ENCODE measurements at regions not wholly inside any gene's neighbourhood (a gene's known extent, or its start where the extent isn't known, plus 50 kb on each side); places are given as distances from the start of the nearest gene placed in this dataset.

DNA sequence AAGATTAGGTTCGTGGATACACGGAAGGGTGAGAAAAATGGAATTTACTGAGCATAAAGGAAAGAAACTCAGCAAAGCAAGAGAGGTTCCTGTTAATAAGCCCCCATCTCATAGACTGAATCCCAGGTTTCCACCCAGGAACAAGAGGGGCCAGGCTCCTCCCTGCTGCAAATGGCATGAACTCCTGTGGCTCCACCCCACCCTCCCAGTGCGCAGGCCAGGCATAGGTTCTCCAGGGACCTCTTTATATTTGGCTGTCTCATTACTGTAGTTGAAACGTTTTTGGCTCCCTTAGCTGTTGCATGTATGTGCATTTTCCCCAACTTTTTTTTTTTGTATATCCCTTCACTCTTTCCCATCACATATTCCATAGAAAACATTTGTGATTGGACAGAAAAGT is 217.8 kb upstream of the NRP1 start:
- Mint-ChIP-seq H3K4me1 (no peaks in the 10 kb centered on the region), H3K27ac (no peak overlapping the region), H3K4me3 (no peak overlapping the region), H3K36me3 (no peaks in the 10 kb centered on the region), H3K9me3 (no peaks in the 10 kb centered on the region), H3K27me3 (no peaks in the 10 kb centered on the region)

DNA sequence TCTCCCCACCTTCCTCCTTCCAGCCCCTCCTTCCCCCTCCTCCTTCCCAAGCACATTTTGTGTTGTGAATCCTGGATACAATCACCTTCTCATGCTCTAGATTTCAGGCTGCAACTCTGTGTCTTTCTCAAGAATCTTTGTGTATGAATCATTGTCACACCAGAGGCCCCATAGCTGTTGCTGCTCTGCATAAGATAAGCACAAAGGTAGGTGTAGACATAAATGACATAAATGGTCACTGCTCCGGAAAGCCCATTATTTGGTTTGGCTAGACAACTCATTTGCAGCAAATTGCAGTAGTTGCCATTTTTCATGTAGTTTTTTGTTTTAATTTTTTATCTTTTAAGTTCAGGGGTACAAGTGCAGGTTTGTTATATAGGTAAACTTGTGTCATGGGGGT is 216.3 kb upstream of the NRP1 start:
- H3K36me3 Mint-ChIP-seq = no peaks in the 10 kb centered on the region
- no peak overlapping the region for H3K4me3 Mint-ChIP-seq
- H3K9me3 Mint-ChIP-seq = no peaks in the 10 kb centered on the region
- no peaks in the 10 kb centered on the region for H3K4me1 Mint-ChIP-seq
- no peaks in the 10 kb centered on the region for H3K27me3 Mint-ChIP-seq
- no peak overlapping the region for H3K27ac Mint-ChIP-seq

GRCh38 chr10:33547976-33548375 is 213.5 kb upstream of the NRP1 start:
- no peaks in the 10 kb centered on the region for H3K4me1 Mint-ChIP-seq
- H3K36me3 Mint-ChIP-seq = no peaks in the 10 kb centered on the region
- no peak overlapping the region for H3K4me3 Mint-ChIP-seq
- H3K9me3 Mint-ChIP-seq = peaks cover 8 to 13% (median 10%) of the 10 kb centered on the region in 3 donors
- no peak overlapping the region for H3K27ac Mint-ChIP-seq
- no peaks in the 10 kb centered on the region for H3K27me3 Mint-ChIP-seq

GRCh38 chr10:33546031-33546430 is 211.6 kb upstream of the NRP1 start:
- Mint-ChIP-seq H3K4me3 (no peak overlapping the region), H3K9me3 (peaks cover 8 to 24% (median 13%) of the 10 kb centered on the region in 3 donors), H3K4me1 (no peaks in the 10 kb centered on the region), H3K27me3 (no peaks in the 10 kb centered on the region), H3K36me3 (no peaks in the 10 kb centered on the region), H3K27ac (no peak overlapping the region)

DNA sequence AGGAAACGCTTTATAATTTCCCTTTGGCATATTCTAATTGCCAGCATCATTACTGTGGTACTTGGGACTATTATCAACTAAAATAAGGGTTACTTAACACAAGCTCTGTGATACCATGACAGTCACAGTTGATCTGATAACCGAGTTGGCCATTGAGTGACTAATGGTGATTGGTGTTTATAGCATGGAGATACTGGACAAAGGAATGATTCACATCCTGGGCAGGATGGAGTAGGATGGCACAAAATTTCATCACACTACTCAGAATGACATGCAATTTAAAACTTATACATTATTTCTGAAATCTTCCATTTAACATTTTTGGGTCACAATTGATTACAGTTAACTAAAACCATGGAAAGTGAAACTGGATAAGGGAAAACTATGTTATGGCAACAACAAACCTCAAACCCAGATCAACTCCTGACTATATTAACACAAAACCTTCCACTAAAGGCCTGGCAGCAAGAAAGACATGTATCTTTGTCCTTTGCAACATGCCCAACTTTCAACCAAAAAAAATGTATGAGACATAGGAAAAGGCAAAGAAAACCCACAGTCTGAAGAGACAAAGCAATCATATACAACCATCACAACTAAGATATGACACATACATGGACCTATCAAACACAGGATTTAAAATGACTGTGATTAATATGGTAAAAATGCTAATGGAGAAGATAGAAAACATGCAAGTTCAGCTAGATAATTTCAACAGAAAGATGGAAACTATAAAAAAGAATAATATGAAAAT is 208.5 kb upstream of the NRP1 start:
- Mint-ChIP-seq H3K4me3 (no peak overlapping the region), H3K27ac (no peak overlapping the region), H3K4me1 (no peaks in the 10 kb centered on the region), H3K9me3 (peaks cover 8 to 24% (median 13%) of the 10 kb centered on the region in 3 donors), H3K36me3 (no peaks in the 10 kb centered on the region), H3K27me3 (no peaks in the 10 kb centered on the region)

DNA sequence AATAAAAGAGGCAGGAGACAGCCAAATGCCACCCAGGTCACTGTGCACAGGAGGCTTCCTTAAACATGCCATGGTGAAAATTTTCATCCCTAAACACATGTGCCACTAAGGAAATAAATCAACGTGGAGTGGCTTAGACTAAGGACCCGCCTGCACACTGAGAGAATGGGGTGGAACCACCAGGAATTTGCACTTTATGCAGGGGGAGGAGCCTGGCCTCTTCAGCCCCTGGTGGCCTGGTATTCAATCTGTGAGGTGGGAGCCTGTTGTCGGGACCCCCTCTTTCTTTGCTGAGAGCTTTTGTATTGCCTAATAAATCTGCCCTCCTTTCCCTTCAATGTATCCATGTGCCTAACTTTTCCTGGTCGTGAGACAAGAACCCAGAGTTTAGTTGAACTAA is 204.6 kb upstream of the NRP1 start:
- Mint-ChIP-seq H3K4me1 (no peaks in the 10 kb centered on the region), H3K9me3 (peaks cover 6 to 20% (median 10%) of the 10 kb centered on the region in 3 donors), H3K27me3 (no peaks in the 10 kb centered on the region), H3K4me3 (no peak overlapping the region), H3K27ac (no peak overlapping the region), H3K36me3 (no peaks in the 10 kb centered on the region)

DNA sequence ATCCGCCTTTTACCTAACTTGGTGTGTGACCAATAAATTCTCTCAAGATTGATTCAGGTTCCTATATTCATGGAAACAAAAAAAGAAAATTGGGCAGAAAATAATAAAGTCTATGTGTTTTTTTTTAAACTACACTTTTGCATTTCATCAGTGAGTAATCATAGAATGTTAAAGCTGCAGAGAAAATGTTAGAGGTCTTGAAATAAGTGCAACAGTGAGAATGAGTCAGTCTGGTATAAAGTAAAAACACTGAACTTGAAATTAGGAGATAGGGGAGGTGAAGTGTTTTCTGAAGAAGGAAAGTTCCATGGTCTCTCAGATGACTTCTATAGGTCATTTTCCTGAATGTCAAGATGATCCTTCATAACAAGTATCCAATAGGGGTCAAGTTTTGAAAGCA is 202.6 kb upstream of the NRP1 start:
- Mint-ChIP-seq H3K27ac (no peak overlapping the region), H3K36me3 (no peaks in the 10 kb centered on the region), H3K27me3 (no peaks in the 10 kb centered on the region), H3K4me3 (no peak overlapping the region), H3K9me3 (peaks cover 0 to 9% (median 2%) of the 10 kb centered on the region in 3 donors), H3K4me1 (no peaks in the 10 kb centered on the region)

- H3K4me1 Mint-ChIP-seq = no peaks in the 10 kb centered on the region
- H3K9me3 Mint-ChIP-seq = peaks cover 0 to 4% (median 2%) of the 10 kb centered on the region in 3 donors
- no peak overlapping the region for H3K27ac Mint-ChIP-seq
- H3K36me3 Mint-ChIP-seq = no peaks in the 10 kb centered on the region
- H3K4me3 Mint-ChIP-seq = no peak overlapping the region
- no peaks in the 10 kb centered on the region for H3K27me3 Mint-ChIP-seq
Measured at GRCh38 chr10:33536508-33536907, 202.0 kb upstream of the NRP1 start.

GRCh38 chr10:33535866-33536265 is 201.4 kb upstream of the NRP1 start:
- Mint-ChIP-seq H3K27me3 (no peaks in the 10 kb centered on the region), H3K9me3 (peaks cover 0 to 2% (median 2%) of the 10 kb centered on the region in 3 donors)

DNA sequence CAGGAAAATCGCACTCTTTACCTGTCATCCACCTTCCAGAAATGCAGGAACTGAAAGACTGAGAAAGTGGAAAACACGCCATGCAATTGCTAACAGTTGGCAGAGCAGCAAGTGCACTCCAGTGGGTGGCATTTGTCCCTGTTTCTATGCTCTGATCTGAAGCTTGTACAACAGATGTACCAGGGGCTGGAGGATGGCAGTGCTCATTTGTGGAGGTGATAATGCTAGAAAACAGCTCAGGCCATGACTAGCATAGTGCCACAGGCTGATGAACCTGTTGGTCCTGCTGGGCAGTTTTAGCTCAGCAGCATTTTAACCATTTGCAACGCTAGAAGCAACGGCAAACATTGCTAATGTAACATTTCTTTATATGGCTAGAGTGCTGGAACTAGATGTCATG is 199.9 kb upstream of the NRP1 start:
- H3K27ac Mint-ChIP-seq = no peak overlapping the region
- no peaks in the 10 kb centered on the region for H3K27me3 Mint-ChIP-seq
- H3K36me3 Mint-ChIP-seq = no peaks in the 10 kb centered on the region
- H3K4me3 Mint-ChIP-seq = no peak overlapping the region
- H3K4me1 Mint-ChIP-seq = no peaks in the 10 kb centered on the region
- peaks cover 0 to 3% (median 2%) of the 10 kb centered on the region in 3 donors for H3K9me3 Mint-ChIP-seq

More at GRCh38 chr10:33535866-33536265, 201.4 kb upstream of the NRP1 start:
- Mint-ChIP-seq H3K27ac (no peak overlapping the region), H3K36me3 (no peaks in the 10 kb centered on the region), H3K4me3 (no peak overlapping the region), H3K4me1 (no peaks in the 10 kb centered on the region)

- Mint-ChIP-seq H3K4me3 (no peak overlapping the region), H3K36me3 (no peaks in the 10 kb centered on the region), H3K9me3 (peaks cover 0 to 6% (median 2%) of the 10 kb centered on the region in 3 donors), H3K27me3 (no peaks in the 10 kb centered on the region), H3K27ac (no peak overlapping the region), H3K4me1 (no peaks in the 10 kb centered on the region)
Measured at GRCh38 chr10:33533612-33534011, 199.1 kb upstream of the NRP1 start.

- no peak overlapping the region for H3K4me3 Mint-ChIP-seq
- H3K27ac Mint-ChIP-seq = no peak overlapping the region
- H3K36me3 Mint-ChIP-seq = no peaks in the 10 kb centered on the region
- H3K27me3 Mint-ChIP-seq = no peaks in the 10 kb centered on the region
- peaks cover 0 to 6% (median 4%) of the 10 kb centered on the region in 3 donors for H3K9me3 Mint-ChIP-seq
- no peaks in the 10 kb centered on the region for H3K4me1 Mint-ChIP-seq
Measured at GRCh38 chr10:33532901-33533300, 198.4 kb upstream of the NRP1 start.

- Mint-ChIP-seq H3K4me1 (no peaks in the 10 kb centered on the region), H3K9me3 (peaks cover 0 to 6% (median 6%) of the 10 kb centered on the region in 3 donors), H3K27ac (no peak overlapping the region), H3K36me3 (no peaks in the 10 kb centered on the region), H3K4me3 (no peak overlapping the region), H3K27me3 (no peaks in the 10 kb centered on the region)
Measured at GRCh38 chr10:33529234-33529633, 194.8 kb upstream of the NRP1 start.

- Mint-ChIP-seq H3K27ac (no peak overlapping the region), H3K4me3 (no peak overlapping the region), H3K36me3 (no peaks in the 10 kb centered on the region)
Measured at GRCh38 chr10:33524966-33525365, 190.5 kb upstream of the NRP1 start.

DNA sequence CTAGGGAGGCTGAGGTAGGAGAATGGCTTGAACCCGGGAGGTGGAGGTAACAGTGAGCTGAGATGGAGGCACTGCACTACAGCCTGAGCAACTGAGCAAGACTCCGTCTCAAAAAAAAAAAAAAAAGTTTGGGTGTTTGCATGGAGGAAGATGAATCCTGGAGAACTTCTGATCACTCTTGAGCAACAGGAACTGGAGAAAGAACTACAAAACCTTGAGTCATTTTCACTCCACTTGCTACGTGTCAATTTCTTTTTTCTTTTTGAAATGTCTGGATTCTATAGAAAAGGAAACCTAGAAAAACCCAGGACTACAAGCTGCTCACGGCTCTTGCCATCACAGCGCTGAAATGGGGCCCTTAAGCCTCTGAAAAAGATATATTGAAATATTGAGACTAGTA is 189.6 kb upstream of the NRP1 start:
- peaks cover 0 to 2% (median 0%) of the 10 kb centered on the region in 3 donors for H3K4me1 Mint-ChIP-seq
- H3K9me3 Mint-ChIP-seq = peaks cover 0 to 6% (median 0%) of the 10 kb centered on the region in 3 donors
- peaks cover 3% of the 10 kb centered on the region for H3K27me3 Mint-ChIP-seq
- no peaks in the 10 kb centered on the region for H3K36me3 Mint-ChIP-seq
- no peak overlapping the region for H3K27ac Mint-ChIP-seq
- no peak overlapping the region for H3K4me3 Mint-ChIP-seq

More at GRCh38 chr10:33524966-33525365, 190.5 kb upstream of the NRP1 start:
- Mint-ChIP-seq H3K4me1 (peaks cover 0 to 2% (median 0%) of the 10 kb centered on the region in 3 donors), H3K27me3 (peaks cover 3% of the 10 kb centered on the region), H3K9me3 (peaks cover 0 to 6% (median 3%) of the 10 kb centered on the region in 3 donors)

DNA sequence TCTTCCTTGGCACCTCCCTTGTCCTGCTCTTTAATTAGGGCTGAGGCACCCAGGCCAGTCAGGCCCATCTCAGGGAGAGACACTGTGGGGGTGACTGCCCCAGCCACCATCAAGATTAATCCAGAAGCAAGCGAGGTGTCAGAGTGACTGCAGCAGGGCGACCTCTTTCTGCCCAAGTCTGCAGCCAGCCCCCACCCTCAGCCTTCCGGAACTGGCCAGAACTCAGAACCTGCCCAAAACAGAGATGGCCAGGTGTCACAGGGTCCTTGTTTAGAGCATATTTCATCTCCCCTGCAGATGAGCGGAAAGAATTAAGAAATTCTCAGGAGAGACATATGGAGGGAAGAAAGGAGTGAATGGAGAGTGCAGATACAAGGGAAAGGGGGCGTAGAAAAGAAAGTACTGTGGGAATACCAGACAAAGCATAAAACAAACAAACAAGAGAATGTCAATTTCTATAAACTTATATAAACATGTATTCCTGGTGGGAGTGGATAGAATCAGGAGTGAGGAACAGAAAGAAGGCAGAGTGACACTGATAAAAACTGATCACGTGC is 188.8 kb upstream of the NRP1 start:
- H3K27ac Mint-ChIP-seq = no peak overlapping the region
- no peaks in the 10 kb centered on the region for H3K36me3 Mint-ChIP-seq
- no peak overlapping the region for H3K4me3 Mint-ChIP-seq
- peaks cover 0 to 6% (median 0%) of the 10 kb centered on the region in 3 donors for H3K9me3 Mint-ChIP-seq
- H3K27me3 Mint-ChIP-seq = peaks cover 3% of the 10 kb centered on the region
- H3K4me1 Mint-ChIP-seq = peaks cover 0 to 2% (median 0%) of the 10 kb centered on the region in 3 donors
